ENCODE measurements at regions not wholly inside any gene's neighbourhood (a gene's known extent, or its start where the extent isn't known, plus 50 kb on each side); places are given as distances from the start of the nearest gene placed in this dataset.

- TF ChIP-seq FOXJ3 (CRISPR knock-in tag; IDR thresholded peaks at IDR 0.05; ENCODE audit: borderline replicate concordance) = no peak
- no peak for TF ChIP-seq CTCF (IDR thresholded peaks at IDR 0.05)
- no peak for TF ChIP-seq ATF3 (CRISPR knock-in tag; conservative IDR thresholded peaks at IDR 0.05)
- TF ChIP-seq AFF4 (CRISPR knock-in tag; IDR thresholded peaks at IDR 0.05; ENCODE audit: borderline replicate concordance) = no peak
- TF ChIP-seq NR3C1 (CRISPR knock-in tag; conservative IDR thresholded peaks at IDR 0.05; ENCODE audit: low read depth) = no peak
These were observed 388.2 kb downstream of the MAGEE1 start for GRCh38 chrX:76815754-76816153.

All from WTC11 (cell line).